ENCODE measurements at regions not wholly inside any gene's neighbourhood (a gene's known extent, or its start where the extent isn't known, plus 50 kb on each side); places are given as distances from the start of the nearest gene placed in this dataset.

DNA sequence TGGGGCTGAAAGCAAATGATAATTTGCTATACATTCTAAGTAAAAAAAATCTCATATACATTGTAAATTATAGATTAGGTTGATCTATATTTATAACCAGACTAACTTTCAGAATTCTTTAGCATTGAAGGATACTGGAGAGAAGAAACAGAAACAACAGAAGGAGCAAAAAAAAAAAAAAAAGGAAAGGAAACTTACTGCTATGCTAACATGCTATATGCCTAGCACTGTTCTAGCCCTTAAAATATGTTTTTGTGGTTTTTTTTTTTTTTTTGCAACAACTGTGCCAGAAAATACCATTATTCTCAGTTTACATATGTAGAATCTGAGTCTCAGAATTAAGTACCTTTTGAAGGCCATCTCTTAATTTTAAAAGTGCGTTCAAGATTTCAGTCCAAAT lies 204.9 kb upstream of the MC4R start:
- H3K79me2 ChIP-seq (ENCODE audit: insufficient read depth, low read depth, low read length) = no peaks in the 10 kb centered on the region
- DNase-seq (ENCODE audit: low spot score) = no peak
- H3K9me2 ChIP-seq (ENCODE audit: insufficient read depth, low read length) = no peaks in the 10 kb centered on the region
- H2AFZ ChIP-seq (ENCODE audit: low read length) = no peak overlapping the region
- ChIA-PET POLR2A (no interaction called here), CTCF (ENCODE audit: unreplicated experiment) (no interaction called here)
- BruUV-seq (replicated peaks) = no TSS peak
- no peak overlapping the region for H3K27ac ChIP-seq (ENCODE audit: low read depth, low read length, poor library complexity, severe bottlenecking)
- no peak overlapping the region for H3K4me2 ChIP-seq (ENCODE audit: low read length)
- no peak overlapping the region for H3K4me3 ChIP-seq (ENCODE audit: low read depth, low read length, poor library complexity, severe bottlenecking)
- TF ChIP-seq, protein P1, sequence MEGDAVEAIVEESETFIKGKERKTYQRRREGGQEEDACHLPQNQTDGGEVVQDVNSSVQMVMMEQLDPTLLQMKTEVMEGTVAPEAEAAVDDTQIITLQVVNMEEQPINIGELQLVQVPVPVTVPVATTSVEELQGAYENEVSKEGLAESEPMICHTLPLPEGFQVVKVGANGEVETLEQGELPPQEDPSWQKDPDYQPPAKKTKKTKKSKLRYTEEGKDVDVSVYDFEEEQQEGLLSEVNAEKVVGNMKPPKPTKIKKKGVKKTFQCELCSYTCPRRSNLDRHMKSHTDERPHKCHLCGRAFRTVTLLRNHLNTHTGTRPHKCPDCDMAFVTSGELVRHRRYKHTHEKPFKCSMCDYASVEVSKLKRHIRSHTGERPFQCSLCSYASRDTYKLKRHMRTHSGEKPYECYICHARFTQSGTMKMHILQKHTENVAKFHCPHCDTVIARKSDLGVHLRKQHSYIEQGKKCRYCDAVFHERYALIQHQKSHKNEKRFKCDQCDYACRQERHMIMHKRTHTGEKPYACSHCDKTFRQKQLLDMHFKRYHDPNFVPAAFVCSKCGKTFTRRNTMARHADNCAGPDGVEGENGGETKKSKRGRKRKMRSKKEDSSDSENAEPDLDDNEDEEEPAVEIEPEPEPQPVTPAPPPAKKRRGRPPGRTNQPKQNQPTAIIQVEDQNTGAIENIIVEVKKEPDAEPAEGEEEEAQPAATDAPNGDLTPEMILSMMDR (conservative IDR thresholded peaks at IDR 0.05; ENCODE audit: low read length) = no peak
- no peak for TF ChIP-seq EZH2phosphoT487 (IDR thresholded peaks at IDR 0.05; ENCODE audit: borderline replicate concordance, low read depth, low read length)
- no peaks in the 10 kb centered on the region for H3K4me1 ChIP-seq (ENCODE audit: insufficient read depth, low read length, poor library complexity, severe bottlenecking)
- no peaks in the 10 kb centered on the region for H4K20me1 ChIP-seq (ENCODE audit: insufficient read depth, low read length)
- H3K9me3 ChIP-seq (ENCODE audit: low read length) = no peaks in the 10 kb centered on the region
- no peaks in the 10 kb centered on the region for H3K36me3 ChIP-seq (ENCODE audit: insufficient read depth, low read length)
- intact Hi-C loops (cut with micrococcal nuclease; ENCODE audit: unreplicated experiment) = no loop called here

DNA sequence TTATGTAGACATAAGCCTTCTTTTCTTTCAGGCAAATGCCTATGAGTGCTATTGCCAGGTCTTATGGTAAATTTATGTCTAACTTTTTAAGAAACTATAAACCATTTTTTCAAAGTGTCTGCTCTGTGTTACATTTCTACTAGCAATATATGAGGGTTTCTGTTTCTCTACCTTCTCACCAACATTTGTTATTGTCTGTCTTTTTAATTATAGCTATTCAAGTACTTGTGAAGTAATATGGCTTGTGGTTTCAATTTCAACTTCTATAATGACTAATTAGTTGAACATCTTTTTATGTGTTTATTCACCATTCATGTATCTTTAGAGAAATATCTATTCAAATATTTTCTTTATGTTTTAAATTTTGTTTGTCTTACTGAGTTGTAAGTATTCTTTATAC lies 213.1 kb upstream of the MC4R start:
- DNase-seq (ENCODE audit: low spot score) = no peak
- no peak overlapping the region for H2AFZ ChIP-seq (ENCODE audit: low read length)
- POLR2A ChIA-PET = no interaction called here
- H3K9me2 ChIP-seq (ENCODE audit: insufficient read depth, low read length) = no peaks in the 10 kb centered on the region
- H3K4me1 ChIP-seq (ENCODE audit: insufficient read depth, low read length, poor library complexity, severe bottlenecking) = no peaks in the 10 kb centered on the region
- CTCF ChIA-PET (ENCODE audit: unreplicated experiment) = no interaction called here
- H3K27ac ChIP-seq (ENCODE audit: low read depth, low read length, poor library complexity, severe bottlenecking) = no peak overlapping the region
- no peak for TF ChIP-seq EZH2phosphoT487 (IDR thresholded peaks at IDR 0.05; ENCODE audit: borderline replicate concordance, low read depth, low read length)
- TF ChIP-seq, protein P1 (conservative IDR thresholded peaks at IDR 0.05; ENCODE audit: low read length) = no peak
- H4K20me1 ChIP-seq (ENCODE audit: insufficient read depth, low read length) = no peaks in the 10 kb centered on the region
- no peaks in the 10 kb centered on the region for H3K79me2 ChIP-seq (ENCODE audit: insufficient read depth, low read depth, low read length)
- H3K4me2 ChIP-seq (ENCODE audit: low read length) = no peak overlapping the region
- H3K4me3 ChIP-seq (ENCODE audit: low read depth, low read length, poor library complexity, severe bottlenecking) = no peak overlapping the region
- no TSS peak for BruUV-seq (replicated peaks)
- H3K36me3 ChIP-seq (ENCODE audit: insufficient read depth, low read length) = no peaks in the 10 kb centered on the region
- intact Hi-C loops (cut with micrococcal nuclease; ENCODE audit: unreplicated experiment) = no loop called here
- H3K9me3 ChIP-seq (ENCODE audit: low read length) = no peaks in the 10 kb centered on the region

DNA sequence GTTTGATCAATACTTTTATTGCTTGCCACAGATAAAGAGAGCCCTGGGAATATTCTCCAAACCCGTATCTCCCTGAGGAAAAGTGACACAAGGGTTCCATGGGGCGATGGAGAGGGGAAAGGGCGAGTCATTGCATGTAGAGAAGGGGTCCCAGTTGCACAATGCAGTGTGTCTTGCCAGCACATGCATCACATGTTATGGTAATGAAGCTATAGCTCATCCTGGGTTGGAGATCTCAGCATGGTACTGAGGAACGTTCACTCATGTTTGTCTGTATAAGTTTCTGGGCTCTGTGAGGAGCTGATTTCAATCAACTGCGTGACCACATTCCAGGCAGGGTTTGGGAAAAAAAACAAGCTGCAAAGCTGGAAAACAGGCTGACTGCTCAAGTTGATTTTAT lies 220.7 kb upstream of the MC4R start:
- no peaks in the 10 kb centered on the region for H3K9me3 ChIP-seq (ENCODE audit: low read length)

More for the DNA sequence above, 220.7 kb upstream of the MC4R start:
- TF ChIP-seq EZH2phosphoT487 (IDR thresholded peaks at IDR 0.05; ENCODE audit: borderline replicate concordance, low read depth, low read length) = no peak
- TF ChIP-seq, protein P1 (conservative IDR thresholded peaks at IDR 0.05; ENCODE audit: low read length) = no peak
- Histone ChIP-seq H2AFZ (ENCODE audit: low read length) (no peak overlapping the region), H3K27ac (ENCODE audit: low read depth, low read length, poor library complexity, severe bottlenecking) (no peak overlapping the region), H3K4me3 (ENCODE audit: low read depth, low read length, poor library complexity, severe bottlenecking) (no peak overlapping the region), H3K9me2 (ENCODE audit: insufficient read depth, low read length) (no peaks in the 10 kb centered on the region), H3K79me2 (ENCODE audit: insufficient read depth, low read depth, low read length) (no peaks in the 10 kb centered on the region), H4K20me1 (ENCODE audit: insufficient read depth, low read length) (no peaks in the 10 kb centered on the region), H3K36me3 (ENCODE audit: insufficient read depth, low read length) (no peaks in the 10 kb centered on the region), H3K4me1 (ENCODE audit: insufficient read depth, low read length, poor library complexity, severe bottlenecking) (no peaks in the 10 kb centered on the region), H3K4me2 (ENCODE audit: low read length) (no peak overlapping the region)
- intact Hi-C loops (cut with micrococcal nuclease; ENCODE audit: unreplicated experiment) = no loop called here
- ChIA-PET CTCF (ENCODE audit: unreplicated experiment) (no interaction called here), POLR2A (no interaction called here)
- BruUV-seq (replicated peaks) = no TSS peak
- no peak for DNase-seq (ENCODE audit: low spot score)

Measured in OCI-LY7 (cell line).